Caco-2 (cell line): ENCODE measurements at regions not wholly inside any gene's neighbourhood (a gene's known extent, or its start where the extent isn't known, plus 50 kb on each side); places are given as distances from the start of the nearest gene placed in this dataset.

Source experiments
- BruUV-seq: library from RNA; stranded (reverse); fragments of 400-500 nt; replicated peaks from 2 replicates; lab custom pipeline; 2021; lab: Mats Ljungman, UMichigan
- CTCF ChIA-PET: fragments of 300-600 bp; sonication (Branson Sonifier 250); formaldehyde crosslinking; loops from one replicate; lab custom pipeline; 2022; ENCODE audit warnings: antibody characterized with exemption; lab: Charles Lee
- POLR2A ChIA-PET: fragments of 300-600 bp; sonication (Branson Sonifier 250); formaldehyde crosslinking; loops from one replicate; lab custom pipeline; 2022; ENCODE audit warnings: antibody characterized with exemption; lab: Charles Lee
- DNase-seq, 2 experiments: peaks; one replicate each; pipeline versions ENCODE4 v3.0.0 to v3.0.0-alpha.2; 2020 to 2022
- H3K27me3 ChIP-seq: replicated peaks from 2 replicates; pipeline ENCODE4 v1.6.0; 2011; ENCODE audit warnings: low read length; ENCODE audit not compliant: control insufficient read depth, insufficient read depth
- H3K36me3 ChIP-seq: 2 replicates; pipeline ENCODE4 v1.5.1; 2011; ENCODE audit warnings: low read length; ENCODE audit not compliant: control insufficient read depth, insufficient read depth
- H3K4me1 ChIP-seq: fragments of 250-450 bp; sonication (Bioruptor Pico); 2 replicates; pipeline ENCODE4 v1.5.1; 2020; ENCODE audit warnings: mild to moderate bottlenecking
- H3K4me3 ChIP-seq: 2 replicates; pipeline ENCODE4 v1.5.1; 2011; ENCODE audit warnings: low read depth, mild to moderate bottlenecking, control low read depth, low read length
- H3K9me3 ChIP-seq: fragments of 250-450 bp; sonication (Bioruptor Pico); 2 replicates; pipeline ENCODE4 v1.5.1; 2020; ENCODE audit warnings: mild to moderate bottlenecking, moderate library complexity
- H3K27ac Mint-ChIP-seq: one replicate; pipeline ENCODE4 v1.8.0; 2022; ENCODE audit warnings: mixed read lengths; ENCODE audit not compliant: unreplicated experiment
- H3K27me3 Mint-ChIP-seq: one replicate; pipeline ENCODE4 v1.8.0; 2022; ENCODE audit warnings: mixed read lengths; ENCODE audit not compliant: insufficient read depth, unreplicated experiment
- H3K36me3 Mint-ChIP-seq: one replicate; pipeline ENCODE4 v1.8.0; 2022; ENCODE audit warnings: mild to moderate bottlenecking, mixed read lengths; ENCODE audit not compliant: insufficient read depth, unreplicated experiment
- H3K4me1 Mint-ChIP-seq: one replicate; pipeline ENCODE4 v1.8.0; 2022; ENCODE audit warnings: low read depth, mixed read lengths; ENCODE audit not compliant: unreplicated experiment
- H3K4me3 Mint-ChIP-seq: one replicate; pipeline ENCODE4 v1.8.0; 2022; ENCODE audit warnings: mild to moderate bottlenecking, moderate library complexity, mixed read lengths; ENCODE audit not compliant: unreplicated experiment
- H3K9me3 Mint-ChIP-seq: one replicate; pipeline ENCODE4 v1.8.0; 2022; ENCODE audit warnings: mixed read lengths; ENCODE audit not compliant: unreplicated experiment
- CTCF ChIP-seq, 2 experiments: fragments of 200-600 bp in 1 of 2; IDR thresholded peaks; 1 replicate in 1 of 2; 2 replicates in 1 of 2; pipeline versions ENCODE4 v1.5.1 to v1.8.0; 2011 to 2022; ENCODE audit warnings: antibody characterized with exemption in 1 of 2, control low read depth in 1 of 2, inconsistent platforms in 1 of 2, low read depth in 1 of 2, low read length in 1 of 2, mild to moderate bottlenecking in 1 of 2, moderate library complexity in 1 of 2; ENCODE audit not compliant: insufficient read depth in 1 of 2, severe bottlenecking in 1 of 2, unreplicated experiment in 1 of 2
- intact Hi-C: fragments of 100-400 bp; cut with micrococcal nuclease; formaldehyde crosslinking; loops from one replicate; pipeline ENCODE4 v1.10.0; 2022; ENCODE audit not compliant: unreplicated experiment

DNA sequence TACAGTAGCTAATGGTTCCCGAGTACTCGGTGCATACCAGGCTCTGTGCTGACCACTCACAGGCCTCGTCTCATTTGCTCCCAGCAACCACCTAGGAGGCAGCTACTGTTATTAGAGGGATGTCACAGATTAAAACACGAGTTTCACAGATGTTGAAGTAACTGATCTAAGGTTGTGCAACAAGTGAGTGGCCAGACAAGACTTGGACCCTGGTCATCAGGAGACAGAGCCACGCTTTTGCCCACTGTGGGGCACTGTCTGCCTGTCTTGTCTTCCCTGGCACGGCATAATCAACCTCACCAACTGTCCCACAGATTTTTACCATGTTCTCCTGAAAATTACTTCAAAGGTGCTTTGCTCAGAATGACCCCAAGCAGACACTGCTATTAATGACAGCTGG is 111.6 kb upstream of the HABP2 start:
- Mint-ChIP-seq H3K4me1 (peaks cover 1% of the 10 kb centered on the region), H3K27me3 (no peaks in the 10 kb centered on the region), H3K9me3 (no peaks in the 10 kb centered on the region), H3K27ac (no peak overlapping the region), H3K4me3 (no peak overlapping the region), H3K36me3 (no peaks in the 10 kb centered on the region)
- Histone ChIP-seq H3K4me1 (no peaks in the 10 kb centered on the region), H3K9me3 (no peaks in the 10 kb centered on the region), H3K36me3 (no peaks in the 10 kb centered on the region), H3K4me3 (no peak overlapping the region), H3K27me3 (no peaks in the 10 kb centered on the region)
- peak in 1 of 2 experiments; percentile 18 for DNase-seq
- intact Hi-C loops, result loop anchor here (2.0 kb wide), 1 partner anchor 80 kb away; no protein-coding TSS in a partner anchor
- CTCF ChIA-PET, result interaction anchor here (0.7 kb wide), 1 partner anchor 121 kb away, joined by 3 read pairs; no protein-coding TSS in a partner anchor
- POLR2A ChIA-PET, result no interaction called here
- BruUV-seq, result no TSS peak
- peak; percentile 9 to 12 for TF ChIP-seq CTCF (IDR thresholded peaks at IDR 0.05; ENCODE audit: insufficient read depth in 1 of 2, low read depth in 1 of 2, low read length in 1 of 2, severe bottlenecking in 1 of 2, unreplicated experiment in 1 of 2)

GRCh38 chr10:113441686-113442270 is 111.1 kb upstream of the HABP2 start:
- Mint-ChIP-seq H3K4me1 (peaks cover 7% of the 10 kb centered on the region), H3K9me3 (no peaks in the 10 kb centered on the region), H3K27me3 (no peaks in the 10 kb centered on the region), H3K36me3 (no peaks in the 10 kb centered on the region), H3K27ac (no peak overlapping the region), H3K4me3 (no peak overlapping the region)
- BruUV-seq, result no TSS peak
- no peak for DNase-seq
- no peak for TF ChIP-seq CTCF (IDR thresholded peaks at IDR 0.05; ENCODE audit: insufficient read depth in 1 of 2, low read depth in 1 of 2, low read length in 1 of 2, severe bottlenecking in 1 of 2, unreplicated experiment in 1 of 2)
- intact Hi-C loops, result loop anchor here (2.0 kb wide), 1 partner anchor 79 kb away; no protein-coding TSS in a partner anchor
- Histone ChIP-seq H3K9me3 (no peaks in the 10 kb centered on the region), H3K4me3 (no peak overlapping the region), H3K27me3 (no peaks in the 10 kb centered on the region), H3K36me3 (no peaks in the 10 kb centered on the region), H3K4me1 (peaks cover 4% of the 10 kb centered on the region; the same call in 1 of the 2 replicates)
- CTCF ChIA-PET, result no interaction called here
- POLR2A ChIA-PET, result interaction anchor here (0.6 kb wide), 1 partner anchor 243 kb away, joined by 3 read pairs; no protein-coding TSS in a partner anchor

GRCh38 chr10:113442336-113442735 is 110.5 kb upstream of the HABP2 start:
- DNase-seq, result no peak
- Mint-ChIP-seq H3K4me3 (no peak overlapping the region), H3K27ac (no peak overlapping the region), H3K36me3 (no peaks in the 10 kb centered on the region), H3K27me3 (no peaks in the 10 kb centered on the region), H3K9me3 (no peaks in the 10 kb centered on the region), H3K4me1 (peaks cover 7% of the 10 kb centered on the region)
- TF ChIP-seq CTCF (IDR thresholded peaks at IDR 0.05; ENCODE audit: insufficient read depth in 1 of 2, low read depth in 1 of 2, low read length in 1 of 2, severe bottlenecking in 1 of 2, unreplicated experiment in 1 of 2), result no peak
- Histone ChIP-seq H3K36me3 (no peaks in the 10 kb centered on the region), H3K4me1 (peaks cover 9% of the 10 kb centered on the region; the same call in 1 of the 2 replicates), H3K27me3 (no peaks in the 10 kb centered on the region), H3K4me3 (no peak overlapping the region), H3K9me3 (no peaks in the 10 kb centered on the region)
- ChIA-PET CTCF (no interaction called here), POLR2A (interaction anchor here (0.6 kb wide), 1 partner anchor 243 kb away, joined by 3 read pairs; no protein-coding TSS in a partner anchor)
- no TSS peak for BruUV-seq
- intact Hi-C loops, result no loop called here
